K562 (cell line): ENCODE measurements at regions not wholly inside any gene's neighbourhood (a gene's known extent, or its start where the extent isn't known, plus 50 kb on each side); places are given as distances from the start of the nearest gene placed in this dataset.

Source experiments
- ETS2 ChIP-seq: IDR thresholded peaks from 2 replicates; pipeline ENCODE4 v1.6.1; 2016; ENCODE audit warnings: borderline replicate concordance, missing genetic modification characterization, mild to moderate bottlenecking, moderate library complexity, missing compliant biosample characterization; ENCODE audit not compliant: poor library complexity, severe bottlenecking
- KDM1A ChIP-seq, 2 experiments: fragments of 450-650 bp; IDR thresholded peaks; 2 replicates each; pipeline ENCODE4 v1.6.1; 2016; ENCODE audit warnings: mild to moderate bottlenecking in 2 of 2
- MTA1 ChIP-seq: fragments of 450-650 bp; IDR thresholded peaks from 2 replicates; pipeline ENCODE4 v1.6.1; 2017; ENCODE audit warnings: borderline replicate concordance
- NR4A1 ChIP-seq, 2 experiments: fragments of 250-450 bp in 1 of 2; fragments of 450-650 bp in 1 of 2; sonication (Bioruptor Pico) in 1 of 2; IDR thresholded peaks; 2 replicates each; pipeline versions ENCODE4 v1.4.0 to v1.6.1; 2016 to 2020; ENCODE audit warnings: mild to moderate bottlenecking in 2 of 2, missing compliant biosample characterization in 1 of 2, missing genetic modification characterization in 1 of 2, moderate library complexity in 1 of 2
- POLR2B ChIP-seq: fragments of 450-650 bp; IDR thresholded peaks from 2 replicates; pipeline ENCODE4 v1.6.1; 2018; ENCODE audit warnings: low read depth; ENCODE audit not compliant: partially characterized antibody
- SMARCA4 ChIP-seq: fragments of 450-650 bp; IDR thresholded peaks from 2 replicates; pipeline ENCODE4 v1.6.1; 2016
- TF ChIP-seq, protein P1 (sequence below): fragments of 250-450 bp; sonication (Bioruptor Pico); IDR thresholded peaks from 2 replicates; pipeline ENCODE4 v1.5.0; 2020; ENCODE audit warnings: mild to moderate bottlenecking, borderline replicate concordance
- TF ChIP-seq, protein P2 (sequence below): fragments of 450-650 bp; IDR thresholded peaks from 2 replicates; pipeline ENCODE4 v1.6.1; 2017; ENCODE audit warnings: antibody characterized with exemption, mild to moderate bottlenecking
- TF ChIP-seq, protein P3 (sequence below): fragments of 450-650 bp; IDR thresholded peaks from 2 replicates; pipeline ENCODE4 v1.6.1; 2016; ENCODE audit warnings: borderline replicate concordance
- TF ChIP-seq, protein P4 (sequence below): sonication (generic); formaldehyde crosslinking; IDR thresholded peaks from 2 replicates; pipeline ENCODE4 v1.8.1; 2023; ENCODE audit warnings: mild to moderate bottlenecking, missing genetic modification reagents

DNA sequence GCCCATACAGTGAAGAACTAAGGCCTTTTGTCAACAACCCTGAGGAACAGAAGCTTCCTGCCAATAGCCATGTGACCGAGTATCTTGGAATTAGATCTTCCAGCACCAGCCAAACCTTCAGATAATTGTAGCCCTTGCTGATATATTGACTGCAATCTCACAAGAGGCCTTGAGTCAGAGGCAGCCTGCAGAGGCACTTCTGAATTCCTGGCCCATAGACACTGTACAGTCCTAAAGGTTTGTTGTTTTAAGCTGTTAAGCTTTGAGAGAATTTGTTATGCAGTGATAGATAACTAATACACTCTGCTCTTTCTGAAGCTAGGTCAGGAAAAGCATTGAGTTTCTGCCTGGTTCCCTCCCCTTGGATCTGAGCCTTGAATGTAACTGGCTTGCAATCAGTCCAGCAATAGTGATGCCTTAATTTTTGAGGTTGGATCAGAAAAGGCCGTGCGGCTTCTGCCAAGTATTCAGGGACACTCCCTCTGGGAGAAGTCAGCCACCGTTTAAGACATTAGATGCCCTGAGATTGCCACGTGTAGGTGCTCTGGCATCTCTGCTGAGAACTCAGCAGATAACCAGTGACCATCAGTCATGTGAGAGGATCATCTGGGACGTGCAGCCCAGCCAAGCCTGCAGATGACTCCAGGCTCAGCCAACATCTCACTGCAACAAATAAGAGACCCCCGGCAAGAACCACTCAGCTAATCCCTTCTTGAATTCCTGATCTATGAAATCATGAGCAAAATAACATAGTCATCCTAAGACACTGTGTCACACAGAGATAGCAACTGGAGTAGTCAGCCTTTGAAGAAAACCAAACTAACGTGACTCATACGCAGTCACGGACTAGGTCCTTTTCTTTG is 126.8 kb upstream of the STC2 start (continued):
- TF ChIP-seq NR4A1 (CRISPR knock-in tag; IDR thresholded peaks at IDR 0.05) = no peak
- TF ChIP-seq NR4A1 (tag; IDR thresholded peaks at IDR 0.05) = no peak
- TF ChIP-seq, protein P1, sequence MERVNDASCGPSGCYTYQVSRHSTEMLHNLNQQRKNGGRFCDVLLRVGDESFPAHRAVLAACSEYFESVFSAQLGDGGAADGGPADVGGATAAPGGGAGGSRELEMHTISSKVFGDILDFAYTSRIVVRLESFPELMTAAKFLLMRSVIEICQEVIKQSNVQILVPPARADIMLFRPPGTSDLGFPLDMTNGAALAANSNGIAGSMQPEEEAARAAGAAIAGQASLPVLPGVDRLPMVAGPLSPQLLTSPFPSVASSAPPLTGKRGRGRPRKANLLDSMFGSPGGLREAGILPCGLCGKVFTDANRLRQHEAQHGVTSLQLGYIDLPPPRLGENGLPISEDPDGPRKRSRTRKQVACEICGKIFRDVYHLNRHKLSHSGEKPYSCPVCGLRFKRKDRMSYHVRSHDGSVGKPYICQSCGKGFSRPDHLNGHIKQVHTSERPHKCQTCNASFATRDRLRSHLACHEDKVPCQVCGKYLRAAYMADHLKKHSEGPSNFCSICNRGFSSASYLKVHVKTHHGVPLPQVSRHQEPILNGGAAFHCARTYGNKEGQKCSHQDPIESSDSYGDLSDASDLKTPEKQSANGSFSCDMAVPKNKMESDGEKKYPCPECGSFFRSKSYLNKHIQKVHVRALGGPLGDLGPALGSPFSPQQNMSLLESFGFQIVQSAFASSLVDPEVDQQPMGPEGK (CRISPR knock-in tag) = no peak
- TF ChIP-seq, protein P2, sequence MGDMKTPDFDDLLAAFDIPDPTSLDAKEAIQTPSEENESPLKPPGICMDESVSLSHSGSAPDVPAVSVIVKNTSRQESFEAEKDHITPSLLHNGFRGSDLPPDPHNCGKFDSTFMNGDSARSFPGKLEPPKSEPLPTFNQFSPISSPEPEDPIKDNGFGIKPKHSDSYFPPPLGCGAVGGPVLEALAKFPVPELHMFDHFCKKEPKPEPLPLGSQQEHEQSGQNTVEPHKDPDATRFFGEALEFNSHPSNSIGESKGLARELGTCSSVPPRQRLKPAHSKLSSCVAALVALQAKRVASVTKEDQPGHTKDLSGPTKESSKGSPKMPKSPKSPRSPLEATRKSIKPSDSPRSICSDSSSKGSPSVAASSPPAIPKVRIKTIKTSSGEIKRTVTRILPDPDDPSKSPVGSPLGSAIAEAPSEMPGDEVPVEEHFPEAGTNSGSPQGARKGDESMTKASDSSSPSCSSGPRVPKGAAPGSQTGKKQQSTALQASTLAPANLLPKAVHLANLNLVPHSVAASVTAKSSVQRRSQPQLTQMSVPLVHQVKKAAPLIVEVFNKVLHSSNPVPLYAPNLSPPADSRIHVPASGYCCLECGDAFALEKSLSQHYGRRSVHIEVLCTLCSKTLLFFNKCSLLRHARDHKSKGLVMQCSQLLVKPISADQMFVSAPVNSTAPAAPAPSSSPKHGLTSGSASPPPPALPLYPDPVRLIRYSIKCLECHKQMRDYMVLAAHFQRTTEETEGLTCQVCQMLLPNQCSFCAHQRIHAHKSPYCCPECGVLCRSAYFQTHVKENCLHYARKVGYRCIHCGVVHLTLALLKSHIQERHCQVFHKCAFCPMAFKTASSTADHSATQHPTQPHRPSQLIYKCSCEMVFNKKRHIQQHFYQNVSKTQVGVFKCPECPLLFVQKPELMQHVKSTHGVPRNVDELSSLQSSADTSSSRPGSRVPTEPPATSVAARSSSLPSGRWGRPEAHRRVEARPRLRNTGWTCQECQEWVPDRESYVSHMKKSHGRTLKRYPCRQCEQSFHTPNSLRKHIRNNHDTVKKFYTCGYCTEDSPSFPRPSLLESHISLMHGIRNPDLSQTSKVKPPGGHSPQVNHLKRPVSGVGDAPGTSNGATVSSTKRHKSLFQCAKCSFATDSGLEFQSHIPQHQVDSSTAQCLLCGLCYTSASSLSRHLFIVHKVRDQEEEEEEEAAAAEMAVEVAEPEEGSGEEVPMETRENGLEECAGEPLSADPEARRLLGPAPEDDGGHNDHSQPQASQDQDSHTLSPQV = 0 out of 2 replicates have a peak, but pooled peaks have one; percentile 13
- no peak for TF ChIP-seq ETS2 (tag)
- TF ChIP-seq SMARCA4 = peak; percentile 95
- peak; percentile 56 to 68 for TF ChIP-seq KDM1A (IDR thresholded peaks at IDR 0.05)
- TF ChIP-seq, protein P3, sequence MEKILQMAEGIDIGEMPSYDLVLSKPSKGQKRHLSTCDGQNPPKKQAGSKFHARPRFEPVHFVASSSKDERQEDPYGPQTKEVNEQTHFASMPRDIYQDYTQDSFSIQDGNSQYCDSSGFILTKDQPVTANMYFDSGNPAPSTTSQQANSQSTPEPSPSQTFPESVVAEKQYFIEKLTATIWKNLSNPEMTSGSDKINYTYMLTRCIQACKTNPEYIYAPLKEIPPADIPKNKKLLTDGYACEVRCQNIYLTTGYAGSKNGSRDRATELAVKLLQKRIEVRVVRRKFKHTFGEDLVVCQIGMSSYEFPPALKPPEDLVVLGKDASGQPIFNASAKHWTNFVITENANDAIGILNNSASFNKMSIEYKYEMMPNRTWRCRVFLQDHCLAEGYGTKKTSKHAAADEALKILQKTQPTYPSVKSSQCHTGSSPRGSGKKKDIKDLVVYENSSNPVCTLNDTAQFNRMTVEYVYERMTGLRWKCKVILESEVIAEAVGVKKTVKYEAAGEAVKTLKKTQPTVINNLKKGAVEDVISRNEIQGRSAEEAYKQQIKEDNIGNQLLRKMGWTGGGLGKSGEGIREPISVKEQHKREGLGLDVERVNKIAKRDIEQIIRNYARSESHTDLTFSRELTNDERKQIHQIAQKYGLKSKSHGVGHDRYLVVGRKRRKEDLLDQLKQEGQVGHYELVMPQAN = no peak
- TF ChIP-seq POLR2B = no peak
- TF ChIP-seq, protein P4, sequence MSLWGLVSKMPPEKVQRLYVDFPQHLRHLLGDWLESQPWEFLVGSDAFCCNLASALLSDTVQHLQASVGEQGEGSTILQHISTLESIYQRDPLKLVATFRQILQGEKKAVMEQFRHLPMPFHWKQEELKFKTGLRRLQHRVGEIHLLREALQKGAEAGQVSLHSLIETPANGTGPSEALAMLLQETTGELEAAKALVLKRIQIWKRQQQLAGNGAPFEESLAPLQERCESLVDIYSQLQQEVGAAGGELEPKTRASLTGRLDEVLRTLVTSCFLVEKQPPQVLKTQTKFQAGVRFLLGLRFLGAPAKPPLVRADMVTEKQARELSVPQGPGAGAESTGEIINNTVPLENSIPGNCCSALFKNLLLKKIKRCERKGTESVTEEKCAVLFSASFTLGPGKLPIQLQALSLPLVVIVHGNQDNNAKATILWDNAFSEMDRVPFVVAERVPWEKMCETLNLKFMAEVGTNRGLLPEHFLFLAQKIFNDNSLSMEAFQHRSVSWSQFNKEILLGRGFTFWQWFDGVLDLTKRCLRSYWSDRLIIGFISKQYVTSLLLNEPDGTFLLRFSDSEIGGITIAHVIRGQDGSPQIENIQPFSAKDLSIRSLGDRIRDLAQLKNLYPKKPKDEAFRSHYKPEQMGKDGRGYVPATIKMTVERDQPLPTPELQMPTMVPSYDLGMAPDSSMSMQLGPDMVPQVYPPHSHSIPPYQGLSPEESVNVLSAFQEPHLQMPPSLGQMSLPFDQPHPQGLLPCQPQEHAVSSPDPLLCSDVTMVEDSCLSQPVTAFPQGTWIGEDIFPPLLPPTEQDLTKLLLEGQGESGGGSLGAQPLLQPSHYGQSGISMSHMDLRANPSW (CRISPR knock-in tag) = 0 out of 2 replicates have a peak, but pooled peaks have one; percentile 10
- peak; percentile 36; the same call in 1 of the 2 replicates for TF ChIP-seq MTA1
